DND-41 (cell line): ENCODE measurements at regions not wholly inside any gene's neighbourhood (a gene's known extent, or its start where the extent isn't known, plus 50 kb on each side); places are given as distances from the start of the nearest gene placed in this dataset.
"Not testable (repeated sequence)": the region's sequence is repeated elsewhere in the genome, so short reads cannot be mapped to it uniquely, and the experiment has no call there.

Source experiments
- EZH2 ChIP-seq: IDR thresholded peaks from 3 replicates; pipeline ENCODE4 v1.6.1; 2012; ENCODE audit warnings: borderline replicate concordance, low read depth, mild to moderate bottlenecking, moderate library complexity, low read length, inconsistent platforms; ENCODE audit not compliant: severe bottlenecking
- TF ChIP-seq, protein P1 (sequence below): IDR thresholded peaks from 2 replicates; pipeline ENCODE4 v1.5.1; 2012; ENCODE audit warnings: borderline replicate concordance, low read length, moderate library complexity, mild to moderate bottlenecking; ENCODE audit not compliant: poor library complexity, severe bottlenecking; ENCODE audit errors: extremely low read depth

DNA sequence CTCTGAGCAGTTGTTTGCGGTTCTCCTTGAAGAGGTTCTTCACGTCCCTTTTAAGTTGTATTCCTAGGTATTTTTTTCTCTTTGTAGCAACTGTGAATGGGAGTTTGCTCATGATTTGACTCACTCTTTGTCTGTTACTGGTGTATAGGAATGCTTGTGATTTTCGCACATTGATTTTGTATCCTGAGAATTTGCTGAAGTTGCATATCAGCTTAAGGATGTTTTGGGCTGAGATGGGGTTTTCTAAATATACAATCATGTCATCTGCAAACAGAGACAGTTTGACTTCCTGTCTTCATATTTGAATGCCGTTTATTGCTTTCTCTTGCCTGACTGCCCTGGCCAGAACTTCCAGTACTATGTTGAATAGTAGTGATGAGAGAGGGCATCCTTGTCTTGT lies 122.5 kb upstream of the CCDC85A start:
- TF ChIP-seq, protein P1, sequence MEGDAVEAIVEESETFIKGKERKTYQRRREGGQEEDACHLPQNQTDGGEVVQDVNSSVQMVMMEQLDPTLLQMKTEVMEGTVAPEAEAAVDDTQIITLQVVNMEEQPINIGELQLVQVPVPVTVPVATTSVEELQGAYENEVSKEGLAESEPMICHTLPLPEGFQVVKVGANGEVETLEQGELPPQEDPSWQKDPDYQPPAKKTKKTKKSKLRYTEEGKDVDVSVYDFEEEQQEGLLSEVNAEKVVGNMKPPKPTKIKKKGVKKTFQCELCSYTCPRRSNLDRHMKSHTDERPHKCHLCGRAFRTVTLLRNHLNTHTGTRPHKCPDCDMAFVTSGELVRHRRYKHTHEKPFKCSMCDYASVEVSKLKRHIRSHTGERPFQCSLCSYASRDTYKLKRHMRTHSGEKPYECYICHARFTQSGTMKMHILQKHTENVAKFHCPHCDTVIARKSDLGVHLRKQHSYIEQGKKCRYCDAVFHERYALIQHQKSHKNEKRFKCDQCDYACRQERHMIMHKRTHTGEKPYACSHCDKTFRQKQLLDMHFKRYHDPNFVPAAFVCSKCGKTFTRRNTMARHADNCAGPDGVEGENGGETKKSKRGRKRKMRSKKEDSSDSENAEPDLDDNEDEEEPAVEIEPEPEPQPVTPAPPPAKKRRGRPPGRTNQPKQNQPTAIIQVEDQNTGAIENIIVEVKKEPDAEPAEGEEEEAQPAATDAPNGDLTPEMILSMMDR, result not testable (repeated sequence)
- not testable (repeated sequence) for TF ChIP-seq EZH2
